GM12878 (cell line): ENCODE measurements at regions not wholly inside any gene's neighbourhood (a gene's known extent, or its start where the extent isn't known, plus 50 kb on each side); places are given as distances from the start of the nearest gene placed in this dataset.

Source experiments
- ATAC-seq: fragments of 200-7000 bp; cut with Tn5 transposase; 3 replicates; pipeline ENCODE4 v1.9.1; 2020; ENCODE audit warnings: mild to moderate bottlenecking, moderate library complexity
- BruUV-seq: library from RNA; stranded (reverse); fragments of 400-500 nt; replicated peaks from 2 replicates; lab custom pipeline; 2021; lab: Mats Ljungman, UMichigan
- CTCF ChIA-PET: fragments of 300-600 bp; sonication (Branson Sonifier 250); formaldehyde crosslinking; extraction: SDS; loops from one replicate; lab custom pipeline; 2021; ENCODE audit warnings: inconsistent platforms; lab: Yijun Ruan, JAX
- POLR2A ChIA-PET: fragments of 350-600 bp; formaldehyde crosslinking; extraction: SDS; loops from one replicate; lab custom pipeline; 2021; ENCODE audit warnings: inconsistent platforms; lab: Charles Lee
- RAD21 ChIA-PET: fragments of 300-600 bp; sonication (Branson Sonifier 250); formaldehyde crosslinking; loops from one replicate; lab custom pipeline; 2023; ENCODE audit warnings: antibody characterized with exemption; ENCODE audit not compliant: unreplicated experiment; lab: Charles Lee
- SMC1A ChIA-PET: fragments of 300-600 bp; sonication (Branson Sonifier 250); formaldehyde crosslinking; loops from one replicate; lab custom pipeline; 2023; ENCODE audit not compliant: unreplicated experiment, uncharacterized antibody; lab: Charles Lee
- DNase-seq: peaks from one replicate; pipeline ENCODE4 v3.0.0-alpha.2; 2011; ENCODE audit warnings: low read depth, low spot score
- FAIRE-seq: peaks from 3 replicates; lab custom pipeline; 2011; peaks lifted over from hg19 to GRCh38; lab: Jason Lieb, UNC
- H2AFZ ChIP-seq: 2 replicates; pipeline ENCODE4 v1.6.0; 2011; ENCODE audit warnings: low read depth, low read length, control low read depth; ENCODE audit not compliant: control insufficient read depth
- H3K27ac ChIP-seq: 2 replicates; pipeline ENCODE4 v1.5.1; 2011; ENCODE audit warnings: control low read depth; ENCODE audit not compliant: control insufficient read depth, insufficient read depth
- H3K27me3 ChIP-seq, 2 experiments: replicated peaks in 1 of 2; 2 replicates each; pipeline versions ENCODE4 v1.6.0 to v1.6.1; 2011; ENCODE audit warnings: low read length in 1 of 2; ENCODE audit not compliant: control insufficient read depth in 2 of 2, insufficient read depth in 2 of 2
- H3K36me3 ChIP-seq, 2 experiments: 2 replicates each; pipeline ENCODE4 v1.5.1; 2011; ENCODE audit warnings: low read length in 1 of 2; ENCODE audit not compliant: control insufficient read depth in 2 of 2, insufficient read depth in 2 of 2
- H3K4me1 ChIP-seq: 2 replicates; pipeline ENCODE4 v1.6.1; 2011; ENCODE audit warnings: mild to moderate bottlenecking, low read length, moderate library complexity, mixed read lengths; ENCODE audit not compliant: control insufficient read depth, insufficient read depth
- H3K4me2 ChIP-seq: 2 replicates; pipeline ENCODE4 v1.6.0; 2011; ENCODE audit warnings: control low read depth; ENCODE audit not compliant: control insufficient read depth, insufficient read depth
- H3K4me3 ChIP-seq: fragments of 200-600 bp; sonication (generic); 2 replicates; pipeline ENCODE4 v1.5.1; 2016
- H3K79me2 ChIP-seq: 2 replicates; pipeline ENCODE4 v1.6.0; 2011; ENCODE audit warnings: low read length; ENCODE audit not compliant: control insufficient read depth, insufficient read depth
- H3K9ac ChIP-seq: 2 replicates; pipeline ENCODE4 v1.8.0; 2011; ENCODE audit warnings: low read length, control low read depth, mixed read lengths; ENCODE audit not compliant: control insufficient read depth, insufficient read depth
- H3K9me3 ChIP-seq: replicated peaks from 3 replicates; pipeline ENCODE4 v1.5.1; 2011; ENCODE audit warnings: mild to moderate bottlenecking, low read length; ENCODE audit not compliant: control insufficient read depth, insufficient read depth
- H4K20me1 ChIP-seq: 2 replicates; pipeline ENCODE4 v1.6.0; 2011; ENCODE audit not compliant: control insufficient read depth, insufficient read depth
- CEBPZ ChIP-seq: fragments of 150-350 bp; IDR thresholded peaks from 2 replicates; pipeline ENCODE4 v1.6.1; 2016; ENCODE audit warnings: low read depth, low read length
- CTCF ChIP-seq, 3 experiments: IDR thresholded peaks in 2 of 3; conservative IDR thresholded peaks in 1 of 3; 2 replicates each; pipeline ENCODE4 v1.5.1; 2011; ENCODE audit warnings: low read depth in 3 of 3, low read length in 3 of 3, mild to moderate bottlenecking in 3 of 3, control low read depth in 2 of 3, moderate library complexity in 2 of 3, inconsistent platforms in 1 of 3, mixed read lengths in 1 of 3; ENCODE audit not compliant: control insufficient read depth in 2 of 3, insufficient read depth in 1 of 3; ENCODE audit errors: extremely low read depth in 1 of 3
- EZH2 ChIP-seq: IDR thresholded peaks from 2 replicates; pipeline ENCODE4 v1.6.1; 2012; ENCODE audit warnings: low read depth, mild to moderate bottlenecking, control low read depth, inconsistent platforms, low read length, borderline replicate concordance; ENCODE audit not compliant: control insufficient read depth
- MEF2A ChIP-seq: IDR thresholded peaks from 2 replicates; pipeline ENCODE4 v1.6.1; 2011; ENCODE audit warnings: low read depth, mild to moderate bottlenecking, low read length, moderate library complexity; ENCODE audit not compliant: insufficient read depth
- MLLT1 ChIP-seq: fragments of 450-650 bp; IDR thresholded peaks from 2 replicates; pipeline ENCODE4 v1.6.1; 2016; ENCODE audit warnings: mild to moderate bottlenecking
- NBN ChIP-seq: fragments of 450-650 bp; IDR thresholded peaks from 2 replicates; pipeline ENCODE4 v1.6.1; 2016
- NR2C2 ChIP-seq: IDR thresholded peaks from 2 replicates; pipeline ENCODE4 v1.6.1; 2011; ENCODE audit warnings: borderline replicate concordance, low read depth; ENCODE audit not compliant: control insufficient read depth, insufficient read length
- POLR2A ChIP-seq: IDR thresholded peaks from 2 replicates; pipeline ENCODE4 v1.6.1; 2011; ENCODE audit warnings: low read depth, mild to moderate bottlenecking, low read length
- SKIL ChIP-seq: fragments of 450-650 bp; IDR thresholded peaks from 2 replicates; pipeline ENCODE4 v1.6.1; 2017; ENCODE audit warnings: mild to moderate bottlenecking, low read depth, inconsistent platforms; ENCODE audit not compliant: poor library complexity, severe bottlenecking
- SMC3 ChIP-seq: IDR thresholded peaks from 2 replicates; pipeline ENCODE4 v1.6.1; 2011; ENCODE audit warnings: low read length, improper control_type of control experiment, borderline replicate concordance
- SP1 ChIP-seq: IDR thresholded peaks from one replicate; pipeline ENCODE4 v1.6.1; 2011; ENCODE audit warnings: low read depth, low read length
- SUPT20H ChIP-seq: IDR thresholded peaks from 2 replicates; pipeline ENCODE4 v1.6.1; 2011; ENCODE audit warnings: low read depth, mild to moderate bottlenecking, low read length, moderate library complexity, borderline replicate concordance; ENCODE audit not compliant: control insufficient read depth
- YY1 ChIP-seq: IDR thresholded peaks from 2 replicates; pipeline ENCODE4 v1.6.1; 2011; ENCODE audit warnings: low read depth, mild to moderate bottlenecking, low read length
- ZNF622 ChIP-seq: fragments of 450-650 bp; IDR thresholded peaks from 2 replicates; pipeline ENCODE4 v1.6.1; 2017; ENCODE audit warnings: mild to moderate bottlenecking, inconsistent platforms
- WGBS: methylation state at CpG from one replicate; pipeline ENCODE4 v1.1.6; 2016; ENCODE audit warnings: low lambda C conversion rate; ENCODE audit not compliant: insufficient replicate concordance, insufficient coverage; ENCODE audit errors: missing lambda C conversion rate; 5-methylcytosine and 5-hydroxymethylcytosine counted together
- in situ Hi-C: fragments of 300-500 bp; cut with MboI; formaldehyde crosslinking; loops from 9 replicates; pipeline ENCODE4 v1.14.3; 2018; ENCODE audit warnings: mixed read lengths
- intact Hi-C: fragments of 100-400 bp; cut with micrococcal nuclease; formaldehyde crosslinking; loops from one replicate; pipeline ENCODE4 v1.14.2; 2022; ENCODE audit not compliant: unreplicated experiment

GRCh38 chr6:21381331-21381963 lies 212.1 kb upstream of the SOX4 start:
- POLR2A ChIA-PET = interaction anchor here (0.6 kb wide), 1 partner anchor 482 kb away, joined by 5 read pairs; no protein-coding TSS in a partner anchor
- no peak for TF ChIP-seq SP1
- no peak for TF ChIP-seq SMC3
- no peak for TF ChIP-seq CTCF (IDR thresholded peaks at IDR 0.05 in 2 of 3, conservative IDR thresholded peaks at IDR 0.05 in 1 of 3; ENCODE audit: control insufficient read depth in 2 of 3, extremely low read depth in 1 of 3, insufficient read depth in 1 of 3, low read depth in 3 of 3, low read length in 3 of 3)
- TF ChIP-seq CEBPZ = no peak
- TF ChIP-seq MLLT1 = no peak
- TF ChIP-seq NR2C2 = no peak
- no peak for TF ChIP-seq ZNF622
- TF ChIP-seq POLR2A = no peak
- no peak for TF ChIP-seq SUPT20H
- no peak for TF ChIP-seq MEF2A
- no peak for TF ChIP-seq NBN
- TF ChIP-seq SKIL = no peak
- no peak for TF ChIP-seq YY1
- no peak for TF ChIP-seq EZH2

More at GRCh38 chr6:21381331-21381963, 212.1 kb upstream of the SOX4 start:
- H3K27ac ChIP-seq = no peak overlapping the region
- DNase-seq (no peak), ATAC-seq (no peak), FAIRE-seq (no peak)
- no peaks in the 10 kb centered on the region for H3K27me3 ChIP-seq
- SMC1A ChIA-PET = no interaction called here
- no peak overlapping the region for H2AFZ ChIP-seq
- no peak overlapping the region for H3K4me2 ChIP-seq
- 8% methylated on average over 1 of the region's 3 CpGs for WGBS
- BruUV-seq = no TSS peak
- no peak overlapping the region for H3K9ac ChIP-seq
- H3K79me2 ChIP-seq = no peaks in the 10 kb centered on the region
- RAD21 ChIA-PET = interaction anchor here (0.6 to 0.7 kb wide), 2 partner anchors 141 to 149 kb away, joined by 4 to 6 read pairs; no protein-coding TSS in a partner anchor
- in situ Hi-C loops (no loop called here), intact Hi-C loops (no loop called here)
- H3K4me1 ChIP-seq = no peaks in the 10 kb centered on the region
- H4K20me1 ChIP-seq = no peaks in the 10 kb centered on the region
- no peaks in the 10 kb centered on the region; the same call in 2 of the 3 replicates for H3K9me3 ChIP-seq
- H3K4me3 ChIP-seq = no peak overlapping the region
- CTCF ChIA-PET = no interaction called here
- H3K36me3 ChIP-seq = no peaks in the 10 kb centered on the region
